ENCODE measurements at regions not wholly inside any gene's neighbourhood (a gene's known extent, or its start where the extent isn't known, plus 50 kb on each side); places are given as distances from the start of the nearest gene placed in this dataset.

GRCh38 chr21:38996355-38996754 lies 186.9 kb downstream of the PSMG1 start:
- Histone ChIP-seq H3K4me1 (peaks cover 26 to 51% of the 10 kb centered on the region in 2 donors), H3K27me3 (no peaks in the 10 kb centered on the region), H3K36me3 (no peaks in the 10 kb centered on the region), H3K4me3 (replicated peaks in 1 of 3) (no peak overlapping the region), H3K27ac (no peak overlapping the region), H3K9me3 (no peaks in the 10 kb centered on the region)
- WGBS, 2 donors: 97 to 99% methylated on average over 2 of the region's 2 CpGs
- intact Hi-C loops (cut with DNase I): loop anchor here (10.0 kb wide), 1 partner anchor 192 kb away; the partner anchor contains the start of gene ETS2
- no peak for DNase-seq
- TF ChIP-seq CTCF (IDR thresholded peaks at IDR 0.05): no peak
- no peak for TF ChIP-seq POLR2A (IDR thresholded peaks at IDR 0.05)

- Histone ChIP-seq H3K4me3 (replicated peaks in 1 of 3) (no peak overlapping the region), H3K4me1 (peaks cover 26 to 51% of the 10 kb centered on the region in 2 donors), H3K9me3 (no peaks in the 10 kb centered on the region), H3K36me3 (no peaks in the 10 kb centered on the region), H3K27me3 (no peaks in the 10 kb centered on the region), H3K27ac (no peak overlapping the region)
- intact Hi-C loops (cut with DNase I): loop anchor here (10.0 kb wide), 1 partner anchor 191 kb away; the partner anchor contains the start of gene ETS2
- no peak for DNase-seq
- TF ChIP-seq POLR2A (IDR thresholded peaks at IDR 0.05): no peak
- TF ChIP-seq CTCF (IDR thresholded peaks at IDR 0.05): no peak
- 88 to 90% methylated on average over 5 of the region's 5 CpGs for WGBS, 2 donors
Measured at GRCh38 chr21:38995731-38996130, 187.5 kb downstream of the PSMG1 start.

- WGBS, 2 donors: 92 to 93% methylated on average over 13 of the region's 13 CpGs
- TF ChIP-seq POLR2A (IDR thresholded peaks at IDR 0.05) (no peak), CTCF (IDR thresholded peaks at IDR 0.05) (no peak)
- peaks cover 27 to 55% of the 10 kb centered on the region in 2 donors for H3K4me1 ChIP-seq
- no peak overlapping the region for H3K4me3 ChIP-seq (replicated peaks in 1 of 3)
- no peaks in the 10 kb centered on the region for H3K27me3 ChIP-seq
- H3K9me3 ChIP-seq: no peaks in the 10 kb centered on the region
- intact Hi-C loops (cut with DNase I): loop anchor here (10.0 kb wide), 1 partner anchor 190 kb away; the partner anchor contains the start of gene ETS2
- no peak for DNase-seq
- no peaks in the 10 kb centered on the region for H3K36me3 ChIP-seq
- peak overlapping the region; percentile 49 to 76 (median 74) for H3K27ac ChIP-seq
Measured at GRCh38 chr21:38995071-38995669, 188.1 kb downstream of the PSMG1 start.

GRCh38 chr21:38994042-38994441 lies 188.3 kb downstream of the ETS2 start:
- H3K27me3 ChIP-seq: no peaks in the 10 kb centered on the region
- no peaks in the 10 kb centered on the region for H3K9me3 ChIP-seq
- TF ChIP-seq POLR2A (IDR thresholded peaks at IDR 0.05): no peak
- TF ChIP-seq CTCF (IDR thresholded peaks at IDR 0.05): no peak
- DNase-seq: peak in 1 of 2 donors; percentile 20
- 72 to 89% methylated on average over 12 of the region's 12 CpGs for WGBS, 2 donors
- H3K27ac ChIP-seq: peak overlapping the region; percentile 49 to 76 (median 74)
- H3K4me3 ChIP-seq (replicated peaks in 1 of 3): no peak overlapping the region
- no peaks in the 10 kb centered on the region for H3K36me3 ChIP-seq
- H3K4me1 ChIP-seq: peaks cover 32 to 64% of the 10 kb centered on the region in 2 donors
- intact Hi-C loops (cut with DNase I): loop anchor here (10.0 kb wide), 1 partner anchor 189 kb away; the partner anchor contains the start of gene ETS2

GRCh38 chr21:38993561-38993960 lies 187.8 kb downstream of the ETS2 start:
- no peak overlapping the region for H3K4me3 ChIP-seq (replicated peaks in 1 of 3)
- intact Hi-C loops (cut with DNase I): loop anchor here (10.0 kb wide), 1 partner anchor 189 kb away; the partner anchor contains the start of gene ETS2
- peaks cover 32 to 64% of the 10 kb centered on the region in 2 donors for H3K4me1 ChIP-seq
- H3K27ac ChIP-seq: peak overlapping the region; percentile 52 to 76 (median 74)
- peak; percentile 93 to 94 for DNase-seq
- no peaks in the 10 kb centered on the region for H3K36me3 ChIP-seq
- H3K27me3 ChIP-seq: no peaks in the 10 kb centered on the region
- 8 to 13% methylated on average over 4 of the region's 4 CpGs for WGBS, 2 donors
- no peaks in the 10 kb centered on the region for H3K9me3 ChIP-seq
- TF ChIP-seq POLR2A (IDR thresholded peaks at IDR 0.05) (peak in 1 of 2 donors; percentile 17), CTCF (IDR thresholded peaks at IDR 0.05) (no peak)
